Loucy (cell line): ENCODE measurements at regions not wholly inside any gene's neighbourhood (a gene's known extent, or its start where the extent isn't known, plus 50 kb on each side); places are given as distances from the start of the nearest gene placed in this dataset.
"Not testable (repeated sequence)": the region's sequence is repeated elsewhere in the genome, so short reads cannot be mapped to it uniquely, and the experiment has no call there.

Experiments
- EZH2phosphoT487 ChIP-seq: fragments of 200-600 bp; IDR thresholded peaks from 2 replicates; pipeline ENCODE4 v1.6.1; 2018; ENCODE audit warnings: antibody characterized with exemption, mild to moderate bottlenecking, moderate library complexity, borderline replicate concordance
- TF ChIP-seq, protein P1 (sequence below): fragments of 200-600 bp; sonication (generic); conservative IDR thresholded peaks from 2 replicates; pipeline ENCODE4 v1.5.1; 2014; ENCODE audit warnings: mild to moderate bottlenecking, antibody characterized with exemption, low read length

- TF ChIP-seq, protein P1, sequence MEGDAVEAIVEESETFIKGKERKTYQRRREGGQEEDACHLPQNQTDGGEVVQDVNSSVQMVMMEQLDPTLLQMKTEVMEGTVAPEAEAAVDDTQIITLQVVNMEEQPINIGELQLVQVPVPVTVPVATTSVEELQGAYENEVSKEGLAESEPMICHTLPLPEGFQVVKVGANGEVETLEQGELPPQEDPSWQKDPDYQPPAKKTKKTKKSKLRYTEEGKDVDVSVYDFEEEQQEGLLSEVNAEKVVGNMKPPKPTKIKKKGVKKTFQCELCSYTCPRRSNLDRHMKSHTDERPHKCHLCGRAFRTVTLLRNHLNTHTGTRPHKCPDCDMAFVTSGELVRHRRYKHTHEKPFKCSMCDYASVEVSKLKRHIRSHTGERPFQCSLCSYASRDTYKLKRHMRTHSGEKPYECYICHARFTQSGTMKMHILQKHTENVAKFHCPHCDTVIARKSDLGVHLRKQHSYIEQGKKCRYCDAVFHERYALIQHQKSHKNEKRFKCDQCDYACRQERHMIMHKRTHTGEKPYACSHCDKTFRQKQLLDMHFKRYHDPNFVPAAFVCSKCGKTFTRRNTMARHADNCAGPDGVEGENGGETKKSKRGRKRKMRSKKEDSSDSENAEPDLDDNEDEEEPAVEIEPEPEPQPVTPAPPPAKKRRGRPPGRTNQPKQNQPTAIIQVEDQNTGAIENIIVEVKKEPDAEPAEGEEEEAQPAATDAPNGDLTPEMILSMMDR = not testable (repeated sequence)
- not testable (repeated sequence) for TF ChIP-seq EZH2phosphoT487
Observed at GRCh38 chr2:87587934-87588333, 160.0 kb upstream of the PLGLB2 start.
